C4-2B (cell line): ENCODE measurements at regions not wholly inside any gene's neighbourhood (a gene's known extent, or its start where the extent isn't known, plus 50 kb on each side); places are given as distances from the start of the nearest gene placed in this dataset.

Source experiments
- ZFX ChIP-seq: fragments of 450-650 bp; IDR thresholded peaks from 2 replicates; pipeline ENCODE4 v1.6.1; 2017
- TF ChIP-seq, protein P1 (sequence below): fragments of 450-650 bp; conservative IDR thresholded peaks from 2 replicates; pipeline ENCODE4 v1.5.1; 2017; ENCODE audit warnings: mild to moderate bottlenecking

DNA sequence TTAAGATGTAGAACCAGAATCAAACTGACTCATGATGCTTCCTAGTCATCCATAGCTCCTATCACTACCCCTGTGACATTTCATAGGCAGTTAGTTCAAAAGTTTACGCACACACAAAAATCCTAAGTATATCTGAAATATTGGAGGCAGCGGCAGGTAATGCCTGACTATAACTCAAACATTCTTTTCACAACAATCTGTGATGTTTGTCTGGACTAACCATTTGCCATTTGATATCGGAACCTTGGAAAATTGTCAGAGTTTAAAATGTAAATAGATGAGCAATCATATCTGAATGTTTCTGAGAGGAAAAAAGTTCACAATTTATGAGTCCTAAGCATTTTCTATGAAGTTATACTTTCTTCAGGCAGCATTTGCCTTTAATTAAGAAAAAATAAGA, 1078.2 kb downstream of the EPHA7 start:
- TF ChIP-seq, protein P1, sequence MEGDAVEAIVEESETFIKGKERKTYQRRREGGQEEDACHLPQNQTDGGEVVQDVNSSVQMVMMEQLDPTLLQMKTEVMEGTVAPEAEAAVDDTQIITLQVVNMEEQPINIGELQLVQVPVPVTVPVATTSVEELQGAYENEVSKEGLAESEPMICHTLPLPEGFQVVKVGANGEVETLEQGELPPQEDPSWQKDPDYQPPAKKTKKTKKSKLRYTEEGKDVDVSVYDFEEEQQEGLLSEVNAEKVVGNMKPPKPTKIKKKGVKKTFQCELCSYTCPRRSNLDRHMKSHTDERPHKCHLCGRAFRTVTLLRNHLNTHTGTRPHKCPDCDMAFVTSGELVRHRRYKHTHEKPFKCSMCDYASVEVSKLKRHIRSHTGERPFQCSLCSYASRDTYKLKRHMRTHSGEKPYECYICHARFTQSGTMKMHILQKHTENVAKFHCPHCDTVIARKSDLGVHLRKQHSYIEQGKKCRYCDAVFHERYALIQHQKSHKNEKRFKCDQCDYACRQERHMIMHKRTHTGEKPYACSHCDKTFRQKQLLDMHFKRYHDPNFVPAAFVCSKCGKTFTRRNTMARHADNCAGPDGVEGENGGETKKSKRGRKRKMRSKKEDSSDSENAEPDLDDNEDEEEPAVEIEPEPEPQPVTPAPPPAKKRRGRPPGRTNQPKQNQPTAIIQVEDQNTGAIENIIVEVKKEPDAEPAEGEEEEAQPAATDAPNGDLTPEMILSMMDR: no peak
- no peak for TF ChIP-seq ZFX
